ENCODE measurements at regions not wholly inside any gene's neighbourhood (a gene's known extent, or its start where the extent isn't known, plus 50 kb on each side); places are given as distances from the start of the nearest gene placed in this dataset.

DNA sequence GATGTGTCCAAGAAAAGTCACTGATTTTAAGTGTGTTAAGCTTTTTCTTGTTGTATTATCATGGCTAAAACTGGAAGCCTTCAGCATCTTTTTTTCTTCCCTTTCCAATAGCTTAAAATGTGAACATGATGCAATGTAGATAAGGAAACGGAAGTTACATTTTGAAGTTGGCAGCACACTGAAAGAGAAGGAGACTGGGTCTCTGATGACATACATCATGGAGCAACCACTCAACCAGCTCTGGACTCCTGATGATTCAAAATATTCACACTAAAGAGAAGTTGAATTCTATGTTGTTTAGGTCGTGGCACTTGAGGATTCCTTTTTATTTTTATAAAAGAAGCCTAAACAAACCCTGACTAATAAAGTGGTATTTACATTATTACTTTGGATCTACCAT lies 488.3 kb upstream of the ALCAM start:
- ATAC-seq: no peak
- Mint-ChIP-seq H3K4me3 (no peak overlapping the region), H3K27ac (no peak overlapping the region), H3K36me3 (ENCODE audit: low read depth) (no peaks in the 10 kb centered on the region), H3K9me3 (ENCODE audit: low read depth) (no peaks in the 10 kb centered on the region), H3K4me1 (no peaks in the 10 kb centered on the region), H3K27me3 (no peaks in the 10 kb centered on the region)
- intact Hi-C loops (cut with DNase I, micrococcal nuclease): no loop called here
- ChIA-PET CTCF (no interaction called here), POLR2A (interaction anchor here (0.6 kb wide), 1 partner anchor 300 kb away, joined by 4 read pairs; no protein-coding TSS in a partner anchor)
- no peak for DNase-seq

- ATAC-seq (no peak), DNase-seq (no peak)
- POLR2A ChIA-PET: no interaction called here
- Mint-ChIP-seq H3K4me1 (no peaks in the 10 kb centered on the region), H3K4me3 (no peak overlapping the region), H3K27me3 (no peaks in the 10 kb centered on the region), H3K27ac (no peak overlapping the region), H3K36me3 (ENCODE audit: low read depth) (no peaks in the 10 kb centered on the region), H3K9me3 (ENCODE audit: low read depth) (no peaks in the 10 kb centered on the region)
- intact Hi-C loops (cut with DNase I, micrococcal nuclease): no loop called here
- CTCF ChIA-PET: no interaction called here
These were observed 486.8 kb upstream of the ALCAM start for GRCh38 chr3:104879919-104880318.

- no peaks in the 10 kb centered on the region for H3K9me3 Mint-ChIP-seq (ENCODE audit: low read depth)
- no peaks in the 10 kb centered on the region for H3K36me3 Mint-ChIP-seq (ENCODE audit: low read depth)
- no peak overlapping the region for H3K27ac Mint-ChIP-seq
- DNase-seq (no peak), ATAC-seq (no peak)
- ChIA-PET CTCF (no interaction called here), POLR2A (no interaction called here)
- intact Hi-C loops (cut with DNase I, micrococcal nuclease): no loop called here
- no peaks in the 10 kb centered on the region for H3K4me1 Mint-ChIP-seq
- peaks cover 2% of the 10 kb centered on the region for H3K27me3 Mint-ChIP-seq
- H3K4me3 Mint-ChIP-seq: no peak overlapping the region
These were observed 481.4 kb upstream of the ALCAM start for GRCh38 chr3:104885214-104885814.

DNA sequence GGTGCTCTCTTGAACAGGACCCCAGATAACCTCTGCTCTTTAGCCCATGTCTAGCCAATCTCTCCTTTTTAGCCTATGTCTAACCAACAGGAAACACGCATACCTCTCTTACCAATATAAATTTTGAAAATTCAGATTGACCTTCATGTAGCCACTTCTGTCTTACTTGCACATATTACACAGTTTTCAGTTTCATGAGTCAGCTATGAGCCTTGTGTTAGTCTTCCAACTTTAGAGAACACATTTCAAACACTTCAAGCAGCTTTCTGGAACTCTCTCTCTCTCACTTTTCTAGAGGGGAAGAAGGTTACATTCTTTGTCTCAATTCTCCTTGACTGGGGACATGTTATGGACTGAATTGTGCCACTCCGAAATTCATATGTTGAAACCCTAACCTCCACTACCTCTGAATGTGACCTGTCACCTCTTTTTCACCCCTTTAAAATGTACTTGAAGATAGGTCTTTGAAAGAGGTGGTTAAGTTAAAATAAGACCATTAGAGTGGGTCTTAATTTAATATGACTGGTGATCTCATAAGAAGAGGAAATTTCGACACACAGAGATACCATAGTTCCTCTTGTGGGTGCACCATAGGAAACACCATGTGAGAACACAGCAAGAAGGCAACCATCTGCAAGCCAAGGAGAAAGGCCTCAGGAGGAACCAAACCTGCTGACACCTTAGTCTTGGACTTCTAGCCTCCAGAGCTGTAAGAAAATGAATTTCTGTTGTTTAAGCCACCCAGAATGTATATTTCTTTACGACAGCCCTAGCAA lies 480.3 kb upstream of the ALCAM start:
- POLR2A ChIA-PET: no interaction called here
- no peak for DNase-seq
- Mint-ChIP-seq H3K27me3 (peaks cover 2% of the 10 kb centered on the region), H3K27ac (no peak overlapping the region), H3K4me1 (no peaks in the 10 kb centered on the region), H3K9me3 (ENCODE audit: low read depth) (no peaks in the 10 kb centered on the region), H3K36me3 (ENCODE audit: low read depth) (no peaks in the 10 kb centered on the region), H3K4me3 (no peak overlapping the region)
- intact Hi-C loops (cut with DNase I, micrococcal nuclease): no loop called here
- CTCF ChIA-PET: no interaction called here
- ATAC-seq: no peak

DNA sequence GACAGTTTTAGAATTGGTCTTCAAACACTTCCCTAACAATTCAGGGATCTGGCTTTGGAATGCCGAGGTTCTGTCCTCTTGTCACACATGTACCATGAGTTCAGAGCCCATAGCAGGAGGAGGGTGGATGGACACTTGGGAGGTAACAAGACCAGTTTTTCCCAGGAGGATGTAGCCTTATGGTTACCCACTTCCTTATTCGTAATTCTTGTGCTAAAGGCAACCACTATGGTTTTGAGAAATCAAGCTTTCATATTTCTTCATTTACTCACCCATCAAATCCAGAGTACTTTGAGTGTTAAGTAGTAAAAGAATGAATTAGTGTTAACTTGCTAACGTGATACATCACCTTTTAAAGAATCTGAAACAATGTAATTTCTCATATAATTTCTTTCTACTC lies 479.6 kb upstream of the ALCAM start:
- ChIA-PET CTCF (no interaction called here), POLR2A (no interaction called here)
- no peaks in the 10 kb centered on the region for H3K4me1 Mint-ChIP-seq
- intact Hi-C loops (cut with DNase I, micrococcal nuclease): no loop called here
- DNase-seq (no peak), ATAC-seq (no peak)
- H3K36me3 Mint-ChIP-seq (ENCODE audit: low read depth): no peaks in the 10 kb centered on the region
- no peak overlapping the region for H3K27ac Mint-ChIP-seq
- H3K4me3 Mint-ChIP-seq: no peak overlapping the region
- no peaks in the 10 kb centered on the region for H3K9me3 Mint-ChIP-seq (ENCODE audit: low read depth)
- H3K27me3 Mint-ChIP-seq: peaks cover 4% of the 10 kb centered on the region

- ChIA-PET CTCF (no interaction called here), POLR2A (no interaction called here)
- DNase-seq (no peak), ATAC-seq (no peak)
- intact Hi-C loops (cut with DNase I, micrococcal nuclease): no loop called here
- H3K4me3 Mint-ChIP-seq: no peak overlapping the region
- H3K9me3 Mint-ChIP-seq (ENCODE audit: low read depth): no peaks in the 10 kb centered on the region
- no peaks in the 10 kb centered on the region for H3K4me1 Mint-ChIP-seq
- H3K27me3 Mint-ChIP-seq: peaks cover 4% of the 10 kb centered on the region
- H3K36me3 Mint-ChIP-seq (ENCODE audit: low read depth): no peaks in the 10 kb centered on the region
- H3K27ac Mint-ChIP-seq: no peak overlapping the region
These were observed 479.1 kb upstream of the ALCAM start for GRCh38 chr3:104887619-104888018.

DNA sequence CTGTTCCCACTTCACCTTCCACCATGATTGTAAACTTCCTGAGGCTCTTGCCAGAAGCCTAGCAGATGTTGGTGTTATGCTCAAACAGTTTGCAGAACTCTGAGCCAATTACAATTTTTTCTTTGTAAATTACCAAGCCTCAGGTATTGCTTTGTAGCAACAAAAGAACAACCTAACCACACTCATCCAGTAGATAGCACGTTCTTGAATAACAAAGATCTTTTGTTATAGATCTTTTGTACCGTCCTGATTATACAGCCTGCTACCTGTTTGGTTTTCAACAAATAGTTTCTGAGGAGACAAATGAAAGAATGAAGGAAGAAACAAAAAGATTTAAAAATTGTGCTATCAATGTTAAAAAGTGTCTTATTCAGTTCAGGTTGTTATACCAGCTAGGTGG lies 474.7 kb upstream of the ALCAM start:
- CTCF ChIA-PET: no interaction called here
- intact Hi-C loops (cut with DNase I, micrococcal nuclease): no loop called here
- Mint-ChIP-seq H3K27me3 (peaks cover 4% of the 10 kb centered on the region), H3K36me3 (ENCODE audit: low read depth) (no peaks in the 10 kb centered on the region), H3K4me3 (no peak overlapping the region), H3K9me3 (ENCODE audit: low read depth) (no peaks in the 10 kb centered on the region), H3K4me1 (no peaks in the 10 kb centered on the region), H3K27ac (no peak overlapping the region)
- no peak for DNase-seq
- POLR2A ChIA-PET: no interaction called here
- no peak for ATAC-seq

DNA sequence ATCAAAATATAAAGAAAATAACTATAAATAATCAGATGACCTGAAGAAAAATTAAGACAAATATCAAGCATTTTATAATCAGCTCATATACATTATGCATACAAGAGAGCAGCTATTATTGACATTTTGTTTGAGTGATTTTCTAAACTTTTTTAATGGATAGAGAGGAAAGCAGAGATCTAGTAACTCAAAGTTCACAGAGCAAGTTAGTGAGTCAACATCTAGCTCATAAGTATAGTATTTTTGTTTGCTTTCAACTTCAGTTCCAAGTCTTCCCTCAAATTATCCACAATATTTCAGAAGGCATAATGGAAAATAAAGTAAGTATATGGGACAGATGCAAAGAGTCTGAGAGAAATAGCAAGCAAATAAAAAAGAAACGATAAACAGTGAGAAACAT lies 470.1 kb upstream of the ALCAM start:
- ChIA-PET CTCF (no interaction called here), POLR2A (no interaction called here)
- Mint-ChIP-seq H3K9me3 (ENCODE audit: low read depth) (no peaks in the 10 kb centered on the region), H3K27me3 (peaks cover 2% of the 10 kb centered on the region), H3K4me3 (no peak overlapping the region), H3K4me1 (no peaks in the 10 kb centered on the region), H3K36me3 (ENCODE audit: low read depth) (no peaks in the 10 kb centered on the region), H3K27ac (no peak overlapping the region)
- ATAC-seq (no peak), DNase-seq (no peak)
- intact Hi-C loops (cut with DNase I, micrococcal nuclease): no loop called here

- Mint-ChIP-seq H3K4me3 (no peak overlapping the region), H3K36me3 (ENCODE audit: low read depth) (no peaks in the 10 kb centered on the region), H3K4me1 (no peaks in the 10 kb centered on the region), H3K9me3 (ENCODE audit: low read depth) (peaks cover 10% of the 10 kb centered on the region), H3K27ac (no peak overlapping the region), H3K27me3 (no peaks in the 10 kb centered on the region)
- DNase-seq (no peak), ATAC-seq (no peak)
- intact Hi-C loops (cut with DNase I, micrococcal nuclease): no loop called here
- POLR2A ChIA-PET: no interaction called here
- CTCF ChIA-PET: no interaction called here
These were observed 465.3 kb upstream of the ALCAM start for GRCh38 chr3:104901396-104901795.

- no peaks in the 10 kb centered on the region for H3K4me1 Mint-ChIP-seq
- H3K36me3 Mint-ChIP-seq (ENCODE audit: low read depth): no peaks in the 10 kb centered on the region
- DNase-seq (no peak), ATAC-seq (no peak)
- ChIA-PET CTCF (interaction anchor here (1.0 kb wide), 1 partner anchor 18 kb away, joined by 3 read pairs; no protein-coding TSS in a partner anchor), POLR2A (no interaction called here)
- no peaks in the 10 kb centered on the region for H3K27me3 Mint-ChIP-seq
- intact Hi-C loops (cut with DNase I, micrococcal nuclease): no loop called here
- H3K4me3 Mint-ChIP-seq: no peak overlapping the region
- no peak overlapping the region for H3K27ac Mint-ChIP-seq
- peaks cover 10% of the 10 kb centered on the region for H3K9me3 Mint-ChIP-seq (ENCODE audit: low read depth)
These were observed 463.6 kb upstream of the ALCAM start for GRCh38 chr3:104903064-104903463.

- ATAC-seq (no peak), DNase-seq (no peak)
- no peak overlapping the region for H3K27ac Mint-ChIP-seq
- peaks cover 10% of the 10 kb centered on the region for H3K9me3 Mint-ChIP-seq (ENCODE audit: low read depth)
- H3K27me3 Mint-ChIP-seq: no peaks in the 10 kb centered on the region
- H3K4me1 Mint-ChIP-seq: no peaks in the 10 kb centered on the region
- ChIA-PET POLR2A (no interaction called here), CTCF (no interaction called here)
- intact Hi-C loops (cut with DNase I, micrococcal nuclease): no loop called here
- no peaks in the 10 kb centered on the region for H3K36me3 Mint-ChIP-seq (ENCODE audit: low read depth)
- H3K4me3 Mint-ChIP-seq: no peak overlapping the region
These were observed 460.6 kb upstream of the ALCAM start for GRCh38 chr3:104906001-104906639.

DNA sequence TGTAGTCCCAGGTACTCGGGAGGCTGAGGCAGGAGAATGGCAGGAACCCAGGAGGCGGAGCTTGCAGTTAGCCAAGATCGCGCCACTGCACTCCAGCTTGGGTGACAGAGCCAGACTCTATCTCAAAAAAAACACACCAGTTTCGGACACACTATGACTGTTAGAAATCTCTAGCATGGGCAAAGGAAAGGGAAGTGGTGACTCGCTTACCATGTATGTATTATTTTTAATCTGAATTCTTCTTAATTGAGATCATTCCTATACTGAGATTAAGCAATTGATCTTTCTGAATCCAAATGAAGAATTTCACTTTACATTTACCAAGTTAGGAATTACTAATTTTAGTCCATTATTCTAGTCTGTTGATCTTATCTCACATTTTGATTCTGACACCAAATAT lies 459.2 kb upstream of the ALCAM start:
- no peak for DNase-seq
- Mint-ChIP-seq H3K4me3 (no peak overlapping the region), H3K4me1 (no peaks in the 10 kb centered on the region), H3K9me3 (ENCODE audit: low read depth) (peaks cover 10% of the 10 kb centered on the region), H3K36me3 (ENCODE audit: low read depth) (no peaks in the 10 kb centered on the region), H3K27me3 (no peaks in the 10 kb centered on the region), H3K27ac (no peak overlapping the region)
- POLR2A ChIA-PET: no interaction called here
- CTCF ChIA-PET: no interaction called here
- intact Hi-C loops (cut with DNase I, micrococcal nuclease): no loop called here
- ATAC-seq: no peak
